ENCODE measurements at regions not wholly inside any gene's neighbourhood (a gene's known extent, or its start where the extent isn't known, plus 50 kb on each side); places are given as distances from the start of the nearest gene placed in this dataset.

GRCh38 chrX:97672138-97672537 is 788.4 kb downstream of the RPA4 start:
- TF ChIP-seq, protein P1, sequence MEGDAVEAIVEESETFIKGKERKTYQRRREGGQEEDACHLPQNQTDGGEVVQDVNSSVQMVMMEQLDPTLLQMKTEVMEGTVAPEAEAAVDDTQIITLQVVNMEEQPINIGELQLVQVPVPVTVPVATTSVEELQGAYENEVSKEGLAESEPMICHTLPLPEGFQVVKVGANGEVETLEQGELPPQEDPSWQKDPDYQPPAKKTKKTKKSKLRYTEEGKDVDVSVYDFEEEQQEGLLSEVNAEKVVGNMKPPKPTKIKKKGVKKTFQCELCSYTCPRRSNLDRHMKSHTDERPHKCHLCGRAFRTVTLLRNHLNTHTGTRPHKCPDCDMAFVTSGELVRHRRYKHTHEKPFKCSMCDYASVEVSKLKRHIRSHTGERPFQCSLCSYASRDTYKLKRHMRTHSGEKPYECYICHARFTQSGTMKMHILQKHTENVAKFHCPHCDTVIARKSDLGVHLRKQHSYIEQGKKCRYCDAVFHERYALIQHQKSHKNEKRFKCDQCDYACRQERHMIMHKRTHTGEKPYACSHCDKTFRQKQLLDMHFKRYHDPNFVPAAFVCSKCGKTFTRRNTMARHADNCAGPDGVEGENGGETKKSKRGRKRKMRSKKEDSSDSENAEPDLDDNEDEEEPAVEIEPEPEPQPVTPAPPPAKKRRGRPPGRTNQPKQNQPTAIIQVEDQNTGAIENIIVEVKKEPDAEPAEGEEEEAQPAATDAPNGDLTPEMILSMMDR (conservative IDR thresholded peaks at IDR 0.05; ENCODE audit: low read depth, low read length), result no peak
- no peak for TF ChIP-seq EZH2 (IDR thresholded peaks at IDR 0.05; ENCODE audit: borderline replicate concordance, low read depth, low read length, poor library complexity, severe bottlenecking)
